Stimulated activated CD8-positive, alpha-beta memory T cell treated with anti-CD3 and anti-CD28 coated beads, Interleukin-7, amount 100 ng/mL, for 1 hour (primary cell): ENCODE measurements at regions not wholly inside any gene's neighbourhood (a gene's known extent, or its start where the extent isn't known, plus 50 kb on each side); places are given as distances from the start of the nearest gene placed in this dataset.

Experiments
- DNase-seq, 2 donors: peaks; one replicate each; pipeline ENCODE4 v3.0.0-alpha.2; 2020; ENCODE audit warnings: low read depth in 2 of 2

- DNase-seq = no peak
Observed at GRCh38 chr16:86773354-86773715, 195.0 kb downstream of the FOXL1 start.

GRCh38 chr16:86774931-86775330 is 196.6 kb downstream of the FOXL1 start:
- no peak for DNase-seq

- DNase-seq = no peak
Observed at GRCh38 chr16:86775511-86775921, 197.2 kb downstream of the FOXL1 start.

GRCh38 chr16:86777381-86777946 is 199.1 kb downstream of the FOXL1 start:
- no peak for DNase-seq

- DNase-seq = no peak
Observed at GRCh38 chr16:86778108-86778745, 199.9 kb downstream of the FOXL1 start.

- no peak for DNase-seq
Observed at GRCh38 chr16:86778978-86779377, 200.6 kb downstream of the FOXL1 start.

- DNase-seq = no peak
Observed at GRCh38 chr16:86781046-86781445, 202.7 kb downstream of the FOXL1 start.

- DNase-seq = no peak
Observed at GRCh38 chr16:86783636-86784626, 205.6 kb downstream of the FOXL1 start.

GRCh38 chr16:86786338-86786737 is 208.0 kb downstream of the FOXL1 start:
- no peak for DNase-seq

GRCh38 chr16:86786994-86787393 is 208.6 kb downstream of the FOXL1 start:
- no peak for DNase-seq

GRCh38 chr16:86787538-86787937 is 209.2 kb downstream of the FOXL1 start:
- DNase-seq = no peak

- DNase-seq = no peak
Observed at GRCh38 chr16:86789621-86790051, 211.3 kb downstream of the FOXL1 start.

- DNase-seq = no peak
Observed at GRCh38 chr16:86791287-86792035, 213.1 kb downstream of the FOXL1 start.

- DNase-seq = no peak
Observed at GRCh38 chr16:86794216-86794864, 216.0 kb downstream of the FOXL1 start.

GRCh38 chr16:86797700-86798099 is 219.4 kb downstream of the FOXL1 start:
- no peak for DNase-seq

- no peak for DNase-seq
Observed at GRCh38 chr16:86798247-86799041, 220.1 kb downstream of the FOXL1 start.

GRCh38 chr16:86799367-86799766 is 221.0 kb downstream of the FOXL1 start:
- no peak for DNase-seq

GRCh38 chr16:86800894-86801293 is 222.5 kb downstream of the FOXL1 start:
- no peak for DNase-seq

- no peak for DNase-seq
Observed at GRCh38 chr16:86802013-86802412, 223.7 kb downstream of the FOXL1 start.

- no peak for DNase-seq
Observed at GRCh38 chr16:86805188-86805587, 226.8 kb downstream of the FOXL1 start.
